Activated CD4-positive, alpha-beta T cell treated with anti-CD3 and anti-CD28 coated beads, Interleukin-2, amount 50 U/mL, for 24 hours (primary cell): ENCODE measurements at regions not wholly inside any gene's neighbourhood (a gene's known extent, or its start where the extent isn't known, plus 50 kb on each side); places are given as distances from the start of the nearest gene placed in this dataset.
"Not testable (repeated sequence)": the region's sequence is repeated elsewhere in the genome, so short reads cannot be mapped to it uniquely, and the experiment has no call there.

ENCODE experiments used
- DNase-seq, 2 donors: peaks; one replicate each; pipeline ENCODE4 v3.0.0-alpha.2; 2020; ENCODE audit warnings: low read depth in 1 of 2, low spot score in 1 of 2

DNA sequence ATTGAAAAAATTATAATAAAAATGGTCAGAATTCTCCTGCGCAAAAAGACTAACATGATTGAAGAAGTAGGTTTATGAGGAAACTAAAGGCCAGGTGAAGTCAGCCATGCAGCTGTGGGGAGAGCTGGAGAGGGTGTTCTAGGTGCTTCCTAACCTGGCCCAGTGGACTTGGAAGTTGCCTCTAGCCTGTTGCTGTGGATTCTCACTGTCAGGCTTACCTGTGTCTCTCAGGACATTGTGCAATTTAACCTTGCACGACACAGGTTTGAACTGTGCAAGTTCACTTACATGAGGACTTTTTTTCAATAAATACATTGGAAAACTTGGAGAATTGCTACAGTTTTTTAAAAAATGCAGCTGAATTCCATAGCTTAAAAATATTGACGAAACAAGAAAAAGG is 266.4 kb downstream of the CXCL12 start:
- no peak for DNase-seq

DNA sequence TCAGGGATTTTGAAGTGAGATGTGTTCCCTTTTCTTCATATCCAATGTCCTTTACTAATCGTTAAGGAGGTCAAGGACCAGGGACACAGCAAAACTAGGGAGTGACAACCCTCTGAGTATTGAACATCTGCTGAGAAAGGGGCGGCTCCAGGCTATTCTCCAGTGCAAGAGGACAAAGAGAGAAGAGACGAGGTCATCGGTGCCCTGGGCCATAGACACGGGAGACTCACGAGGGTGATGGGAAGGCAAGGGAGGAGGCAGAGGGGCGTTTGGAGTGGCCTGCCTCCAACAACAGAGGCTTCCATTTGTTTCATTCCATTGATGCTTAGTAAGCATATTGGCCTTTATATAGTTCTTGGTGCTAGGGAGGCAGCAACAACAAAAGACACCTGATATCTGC is 268.4 kb downstream of the CXCL12 start:
- DNase-seq, result no peak

DNA sequence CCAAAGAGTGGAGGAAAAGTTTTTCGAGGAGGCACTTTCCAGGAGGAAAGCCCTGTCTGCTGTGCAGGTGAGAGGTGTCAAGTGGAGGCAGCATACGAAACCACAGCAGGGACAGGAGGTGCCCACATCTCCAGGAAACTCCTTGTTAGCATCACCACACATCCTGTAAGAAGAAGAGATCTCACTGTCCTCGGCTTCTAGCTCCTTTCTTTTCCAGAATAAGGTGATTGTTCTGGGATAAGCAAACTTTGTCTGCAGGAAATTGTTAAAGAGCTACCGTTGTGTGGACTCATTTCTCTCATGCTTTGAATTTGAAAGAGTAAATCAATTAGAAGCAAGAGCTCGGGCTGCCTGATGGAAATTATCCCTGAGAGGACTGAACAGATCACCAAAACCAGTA is 269.4 kb downstream of the CXCL12 start:
- DNase-seq, result no peak

DNA sequence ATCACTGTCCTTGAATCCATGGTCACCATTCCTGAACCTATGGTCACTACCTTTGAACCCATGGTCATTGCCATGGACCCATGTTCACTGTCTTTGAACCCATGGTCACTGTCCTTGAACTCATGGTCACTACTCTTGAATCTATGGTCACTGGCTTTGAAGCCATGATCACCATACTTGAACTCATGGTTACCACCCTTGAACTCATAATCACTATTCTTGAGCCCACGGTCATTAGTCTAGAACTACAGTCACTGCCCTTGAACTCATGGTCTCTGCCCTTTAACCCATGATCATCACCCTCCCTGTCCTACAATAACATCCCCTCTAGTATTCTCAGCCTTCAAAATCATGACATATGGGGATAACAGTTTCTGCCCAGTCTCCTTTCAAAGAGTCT is 270.5 kb downstream of the CXCL12 start:
- DNase-seq, result no peak

DNA sequence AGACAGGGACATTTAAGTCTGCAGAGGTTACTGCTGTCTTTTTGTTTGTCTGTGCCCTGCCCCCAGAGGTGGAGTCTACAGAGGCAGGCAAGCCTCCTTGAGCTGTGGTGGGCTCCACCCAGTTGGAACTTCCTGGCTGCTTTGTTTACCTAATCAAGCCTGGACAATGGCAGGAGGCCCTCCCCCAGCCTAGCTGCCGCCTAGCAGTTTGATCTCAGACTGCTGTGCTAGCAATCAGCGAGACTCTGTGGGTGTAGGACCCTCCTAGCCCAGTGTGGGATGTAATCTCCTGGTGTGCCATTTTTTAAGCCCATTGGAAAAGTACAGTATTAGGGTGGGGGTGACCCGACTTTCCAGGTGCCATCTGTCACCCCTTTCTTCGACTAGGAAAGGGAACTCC is 272.6 kb downstream of the CXCL12 start:
- DNase-seq, result not testable (repeated sequence)

DNA sequence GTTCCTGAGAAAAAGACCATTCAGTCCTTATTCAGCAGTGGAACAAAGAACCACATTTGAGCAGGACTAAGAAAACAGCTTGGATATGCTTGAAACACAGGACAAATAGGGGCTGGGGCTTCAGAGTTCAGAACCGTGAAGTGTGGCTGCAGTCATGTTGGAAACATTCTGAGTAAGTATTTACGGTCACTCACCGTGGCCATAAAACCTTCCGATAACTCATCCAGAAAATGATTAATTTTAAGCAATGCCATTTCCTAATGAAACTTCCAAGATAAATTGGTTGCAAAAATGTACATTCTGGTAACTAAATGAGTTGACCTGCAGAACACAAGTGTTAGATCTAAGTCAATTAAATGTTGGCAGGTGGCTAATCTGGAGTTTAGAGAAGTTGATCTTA is 279.2 kb downstream of the CXCL12 start:
- no peak for DNase-seq

DNA sequence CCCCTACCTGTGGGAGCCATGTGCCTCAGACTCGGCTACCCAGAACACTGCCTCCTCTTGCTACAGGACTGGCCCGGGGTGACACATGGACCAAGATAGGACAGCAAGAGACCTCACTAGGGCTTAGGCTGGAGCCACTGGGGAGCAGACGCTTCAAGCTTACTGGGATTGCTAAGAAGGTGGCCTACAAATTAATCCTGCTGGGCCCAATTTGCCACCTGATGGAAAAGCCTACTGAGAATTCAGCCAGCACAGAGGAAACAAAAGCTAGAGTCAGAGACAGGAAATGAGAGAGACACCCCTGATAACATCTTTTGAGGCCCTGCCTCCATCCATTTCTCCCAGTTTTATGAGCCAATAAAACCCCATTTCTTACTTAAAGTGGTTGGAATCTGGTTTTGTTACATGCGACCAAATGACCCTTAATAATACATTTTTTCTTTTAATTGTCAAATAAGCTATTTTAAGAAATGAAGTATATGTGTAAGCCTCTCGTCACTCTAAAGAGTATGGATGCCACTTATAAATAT is 282.1 kb downstream of the CXCL12 start:
- DNase-seq, result no peak

DNA sequence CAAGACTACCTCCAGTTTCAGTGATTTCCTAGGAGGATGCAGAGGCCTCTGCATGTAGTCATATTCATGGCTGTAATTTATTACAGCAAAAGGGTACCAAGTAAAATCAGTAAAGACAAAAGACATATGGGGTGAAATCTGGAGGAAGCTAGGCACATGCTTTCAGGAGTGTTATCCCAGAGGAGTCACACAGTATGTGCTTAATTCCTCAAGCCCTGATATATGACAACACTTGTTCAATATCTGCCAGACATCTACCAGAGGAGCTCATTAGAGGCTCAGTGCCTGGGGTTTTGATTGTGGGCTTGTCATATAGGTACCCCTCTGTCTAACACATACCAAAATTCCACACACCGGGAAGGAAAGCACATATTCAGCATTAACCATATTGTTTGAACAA is 283.8 kb downstream of the CXCL12 start:
- no peak for DNase-seq

DNA sequence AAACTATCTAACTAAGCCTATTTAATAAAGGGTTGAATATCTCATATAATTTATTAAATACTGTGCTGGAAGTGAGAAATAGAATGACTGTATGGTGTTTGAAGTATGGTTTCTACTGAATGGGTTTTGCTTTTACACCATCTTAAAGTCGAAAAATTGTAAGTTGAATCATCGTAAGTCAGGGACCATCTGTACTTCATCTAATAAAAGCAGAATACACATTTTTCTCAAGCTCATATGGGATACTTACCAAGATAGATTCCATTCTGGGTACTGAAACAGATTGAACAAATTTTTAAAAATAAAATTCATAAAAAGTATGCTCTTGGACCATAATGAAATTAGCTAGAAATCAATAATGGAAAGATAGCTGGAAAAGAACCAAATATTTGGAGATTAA is 285.4 kb downstream of the CXCL12 start:
- DNase-seq, result no peak

DNA sequence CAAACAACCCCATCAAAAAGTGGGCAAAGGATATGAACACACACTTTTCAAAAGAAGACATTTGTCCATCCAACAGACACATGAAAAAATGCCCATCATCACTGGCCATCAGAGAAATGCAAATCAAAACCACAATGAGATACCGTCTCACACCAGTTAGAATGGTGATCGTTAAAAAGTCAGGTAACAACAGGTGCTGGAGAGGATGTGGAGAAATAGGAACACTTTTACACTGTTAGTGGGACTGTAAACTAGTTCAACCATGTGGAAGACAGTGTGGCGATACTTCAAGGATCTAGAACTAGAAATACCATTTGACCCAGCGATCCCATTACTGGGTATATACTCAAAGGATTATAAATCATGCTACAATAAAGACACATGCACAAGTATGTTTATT is 288.7 kb downstream of the CXCL12 start:
- not testable (repeated sequence) for DNase-seq

DNA sequence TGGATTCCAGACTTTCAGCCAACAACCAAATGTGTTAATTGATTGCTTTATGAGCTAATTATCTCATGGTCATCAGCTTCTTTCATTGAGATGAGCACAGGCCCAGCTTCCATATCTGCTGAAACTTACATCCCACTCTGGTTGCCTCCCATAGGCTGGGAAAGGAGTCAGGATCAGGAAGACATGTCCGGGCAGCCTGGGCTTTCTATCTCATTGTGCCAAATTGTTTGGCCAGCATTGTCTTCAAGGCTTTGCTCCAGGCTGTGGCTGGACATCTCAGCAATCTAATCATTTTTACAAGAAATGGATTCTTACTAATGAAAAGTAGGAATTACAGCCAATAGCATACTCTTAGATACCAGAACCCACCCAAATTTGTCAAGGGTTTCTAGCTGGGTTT is 295.2 kb downstream of the CXCL12 start:
- DNase-seq, result no peak

DNA sequence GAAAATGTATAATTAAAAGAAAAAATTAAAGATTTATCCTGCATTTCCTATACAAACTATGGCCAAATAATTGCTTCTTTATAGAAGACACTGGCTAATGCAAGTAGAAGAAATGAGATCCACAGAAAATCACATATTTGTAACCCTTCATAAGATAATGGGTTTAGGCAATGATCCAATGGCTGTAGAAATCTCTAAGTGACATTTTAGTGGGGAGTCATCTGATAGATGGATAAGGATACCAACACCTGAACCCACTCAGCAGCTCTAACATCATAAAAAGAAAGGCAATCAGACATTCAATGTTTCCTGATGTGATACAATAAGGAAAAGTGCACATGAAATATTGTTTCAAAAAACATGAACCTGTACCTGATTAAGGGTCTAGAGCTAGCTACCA is 297.5 kb downstream of the CXCL12 start:
- no peak for DNase-seq

DNA sequence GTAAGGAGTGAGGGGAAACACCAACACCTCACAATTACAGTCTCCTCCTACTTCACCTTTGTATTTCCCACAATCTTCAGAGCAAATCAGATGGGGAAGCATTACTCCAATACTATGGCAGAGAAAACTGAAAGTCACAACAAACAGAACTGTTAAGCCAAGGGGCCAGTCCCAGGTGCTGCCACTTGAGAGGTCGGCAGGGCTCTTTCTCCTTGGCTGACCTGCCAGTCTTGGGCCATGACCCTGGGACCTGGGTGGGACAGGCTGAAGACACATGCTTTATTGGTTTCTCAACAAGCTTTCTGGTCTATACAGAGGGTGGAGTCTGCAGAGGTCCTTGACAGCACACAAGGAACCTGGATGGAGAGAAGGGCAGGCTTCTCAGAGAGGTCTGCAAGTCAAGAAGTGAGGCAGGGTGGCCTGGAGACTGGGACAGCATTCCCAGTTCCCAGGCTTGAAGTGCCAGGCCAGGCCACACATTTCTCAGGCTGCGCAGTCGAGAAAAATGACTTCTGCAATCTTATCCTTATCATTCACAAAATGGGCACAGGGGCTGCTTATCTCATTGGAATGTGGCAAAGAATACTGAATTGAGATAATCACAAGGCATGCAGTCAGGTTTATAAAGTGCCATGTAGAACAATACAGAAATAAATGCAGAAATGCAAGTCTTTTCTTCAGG is 301.0 kb downstream of the CXCL12 start:
- DNase-seq, result no peak

DNA sequence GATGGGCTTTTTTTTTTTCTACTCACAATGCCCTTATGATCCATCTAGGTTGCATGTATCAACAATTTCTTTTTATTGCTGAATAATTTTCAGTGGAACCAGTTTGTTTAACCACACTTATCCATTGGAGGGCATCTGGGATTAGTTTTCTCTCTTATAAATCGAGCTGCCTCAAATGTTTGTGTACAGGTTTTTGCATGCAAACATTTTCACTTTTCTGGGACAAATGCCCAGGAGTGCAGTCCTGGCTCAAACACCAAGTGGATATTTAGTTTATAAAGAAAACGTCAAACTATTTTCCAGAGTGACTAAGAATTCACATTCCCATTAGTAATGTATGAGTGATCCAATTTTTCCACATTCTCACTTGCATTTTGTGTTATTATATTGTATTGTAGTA is 313.4 kb downstream of the CXCL12 start:
- DNase-seq, result no peak

DNA sequence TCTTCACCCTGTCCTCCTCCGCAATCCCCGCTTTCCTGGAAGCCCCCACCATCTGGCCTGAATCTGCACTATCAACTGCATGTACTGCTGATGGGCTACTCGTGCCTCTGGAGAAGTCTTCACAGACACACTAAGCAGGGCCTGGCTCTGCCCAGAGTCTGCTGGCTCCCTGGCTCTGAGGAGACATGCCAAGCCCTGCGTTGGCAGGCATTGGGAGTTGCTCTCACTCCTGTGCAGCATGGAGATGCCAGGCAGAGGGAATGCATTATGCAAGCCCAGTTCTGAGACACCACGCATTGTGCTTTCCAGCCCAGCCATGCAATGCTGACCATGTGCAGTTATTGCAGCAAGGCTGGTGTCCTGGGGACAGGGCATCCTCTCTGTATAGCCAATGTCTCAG is 314.6 kb downstream of the CXCL12 start:
- DNase-seq, result no peak

DNA sequence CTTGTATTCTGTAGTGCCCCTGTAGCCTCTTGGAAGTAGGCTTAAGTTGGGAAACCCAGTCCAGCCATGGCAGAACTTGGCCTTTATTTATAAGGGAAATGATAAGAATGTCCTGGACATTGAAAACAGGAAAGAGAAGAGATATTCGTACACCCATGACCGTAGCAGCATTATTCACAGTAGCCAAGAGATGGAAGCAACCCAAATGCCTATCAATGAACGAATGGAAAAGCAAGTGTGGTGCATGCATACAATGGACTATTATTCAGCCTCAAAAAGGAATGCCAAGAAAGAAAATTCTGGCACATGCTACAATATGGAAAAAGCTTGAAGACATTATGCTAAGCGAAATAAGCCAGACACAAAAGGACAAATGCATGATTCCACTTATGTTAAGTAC is 315.3 kb downstream of the CXCL12 start:
- no peak for DNase-seq

DNA sequence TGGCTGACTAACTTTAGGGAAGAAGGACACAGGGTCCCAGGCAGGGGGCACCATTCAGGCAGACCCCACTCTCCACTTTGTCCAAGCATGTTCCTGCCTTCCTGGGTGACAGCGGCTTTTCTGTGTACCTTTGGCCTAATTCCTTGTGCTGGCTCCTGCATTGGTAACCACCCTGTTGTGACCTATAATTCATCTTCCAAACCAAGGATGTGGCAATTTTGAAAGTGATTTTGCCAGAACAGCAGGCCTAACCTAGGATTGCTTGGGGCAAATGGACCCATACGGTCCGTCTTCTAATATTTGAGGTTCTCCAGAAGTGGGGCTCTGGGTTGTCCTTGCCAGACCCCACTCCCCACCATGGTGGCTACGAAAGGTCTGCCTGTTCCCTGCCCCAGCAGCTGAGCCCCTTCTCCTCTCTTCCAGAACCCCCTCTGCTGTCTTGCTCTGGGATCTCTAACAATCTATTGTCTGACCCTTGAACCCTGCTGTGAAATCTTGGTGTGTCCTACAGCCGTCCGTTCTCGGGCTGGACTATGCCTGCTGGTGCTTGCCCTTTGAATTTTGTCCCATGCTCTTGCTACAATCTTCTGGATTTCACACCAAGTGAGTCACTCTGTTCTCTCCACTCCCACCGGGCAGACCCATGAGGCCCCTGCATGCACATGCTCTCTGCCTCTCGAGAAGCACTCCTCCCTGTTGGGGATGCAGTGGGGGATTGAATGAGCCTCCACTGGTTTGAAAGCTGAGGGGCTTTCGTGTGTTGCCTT is 316.0 kb downstream of the CXCL12 start:
- no peak for DNase-seq

DNA sequence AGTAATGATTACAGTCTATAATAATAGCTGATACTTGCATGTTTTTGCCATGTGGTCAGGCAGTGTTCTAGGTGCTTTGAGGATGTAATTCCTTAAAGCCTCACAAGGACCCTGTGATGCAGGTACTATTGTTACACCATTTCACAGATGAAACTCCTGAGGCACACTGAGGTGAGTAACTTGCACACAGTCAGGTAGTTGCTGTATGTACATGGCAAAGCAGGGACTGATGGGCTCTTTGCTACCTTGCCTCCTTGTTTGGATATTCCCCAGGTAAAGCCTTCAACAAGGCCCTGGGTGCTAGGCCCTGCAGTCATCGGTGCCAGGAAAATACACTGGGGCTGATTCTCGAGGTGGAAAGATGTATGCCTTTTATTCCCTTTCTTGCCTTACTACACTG is 317.5 kb downstream of the CXCL12 start:
- DNase-seq, result no peak

DNA sequence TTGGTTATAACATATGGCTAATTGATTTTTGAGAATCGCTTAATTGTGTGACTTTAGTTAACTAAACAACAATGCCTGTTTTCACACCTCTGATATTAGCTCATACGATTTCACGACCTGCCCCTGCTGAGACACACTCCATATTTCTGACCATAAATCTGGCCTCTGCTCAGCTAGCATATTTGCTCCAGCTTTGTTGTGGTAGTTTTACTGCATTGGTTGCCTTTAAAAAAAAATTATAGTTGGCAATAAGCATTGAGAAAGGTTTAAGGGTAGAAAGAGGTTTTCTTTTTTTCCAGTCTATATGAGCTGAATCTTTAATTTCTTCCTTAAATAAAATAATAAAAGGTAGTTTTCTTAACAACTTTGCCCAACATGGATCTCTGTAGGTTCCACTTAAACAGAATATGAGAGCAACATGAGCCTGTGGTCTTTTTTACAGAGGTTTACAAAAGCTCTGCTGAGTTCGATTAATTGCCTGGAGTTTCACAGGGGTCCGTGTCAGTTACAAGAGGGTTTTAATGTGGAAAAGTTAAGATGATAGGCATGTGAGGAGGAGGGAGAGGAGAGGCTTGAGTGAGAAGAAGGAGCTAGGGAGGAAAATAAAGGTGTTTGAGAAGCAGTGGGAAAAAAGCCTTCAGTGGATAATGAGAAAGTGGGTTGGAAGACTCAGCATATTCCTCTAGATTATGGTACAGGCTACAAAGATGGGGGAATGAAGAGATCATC is 318.2 kb downstream of the CXCL12 start:
- DNase-seq, result no peak

DNA sequence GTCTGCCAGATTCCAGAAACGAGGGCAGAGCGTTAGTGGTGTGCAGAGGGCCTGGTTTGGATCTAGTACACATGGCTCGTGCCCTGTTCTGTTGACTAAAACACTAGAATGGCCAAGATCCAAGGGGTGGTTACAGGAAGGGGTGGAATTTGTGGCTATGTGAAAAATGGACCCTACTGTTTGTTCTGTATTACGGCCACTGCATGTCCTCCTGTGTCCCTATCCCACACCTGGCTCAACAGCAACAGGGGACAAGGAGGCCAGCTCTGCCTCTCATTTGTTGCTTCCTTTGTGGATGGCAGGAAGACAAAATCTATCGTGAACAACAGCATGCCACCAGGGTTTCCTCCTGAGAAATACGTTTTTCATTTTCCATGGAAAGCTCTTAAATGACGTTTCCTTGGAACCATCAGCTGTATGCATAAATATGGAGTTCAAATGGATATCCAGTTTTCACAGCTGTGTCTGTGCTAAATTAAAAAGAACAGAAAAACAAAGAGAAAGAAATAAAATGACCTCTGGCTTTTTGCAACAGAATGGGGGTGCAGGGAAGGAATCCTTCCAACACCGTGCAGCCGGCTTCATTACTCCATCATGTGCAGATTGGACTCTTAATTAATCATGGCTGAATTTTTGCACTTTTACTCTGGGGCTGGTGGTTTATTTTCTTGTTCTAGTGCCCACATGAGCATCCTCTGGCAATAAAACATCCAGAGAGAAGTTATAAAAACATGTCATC is 318.9 kb downstream of the CXCL12 start:
- DNase-seq, result no peak
